ENCODE measurements at regions not wholly inside any gene's neighbourhood (a gene's known extent, or its start where the extent isn't known, plus 50 kb on each side); places are given as distances from the start of the nearest gene placed in this dataset.
A peak's percentile ranks its signal among the peaks of the same experiment; 100 is the strongest.

DNA sequence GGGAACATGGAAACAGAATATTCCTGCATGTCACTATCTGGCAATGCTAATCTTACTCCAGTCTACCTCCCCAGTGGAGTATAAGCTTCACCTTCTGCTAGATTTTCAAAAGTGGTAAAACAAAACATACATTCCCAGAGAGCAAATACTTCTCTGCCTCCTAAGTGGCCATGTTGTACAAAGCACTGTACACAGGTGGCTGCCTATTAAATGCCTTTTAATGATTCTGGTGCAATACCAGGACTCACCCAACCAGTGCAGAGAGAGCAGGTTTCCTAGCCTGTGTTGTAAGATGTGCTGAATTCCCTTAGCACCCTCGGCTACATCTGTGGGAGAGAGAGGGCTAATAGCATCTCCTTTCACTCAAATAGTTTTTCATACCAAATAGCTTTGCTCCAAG, 684.3 kb upstream of the NRP1 start:
- Histone ChIP-seq H3K27me3 (ENCODE audit: control insufficient read depth, low read length) (no peaks in the 10 kb centered on the region), H4K20me1 (ENCODE audit: control insufficient read depth, insufficient read depth, low read depth, low read length) (no peaks in the 10 kb centered on the region), H3K9me2 (replicated peaks; ENCODE audit: control insufficient read depth, low read length) (no peaks in the 10 kb centered on the region), H3K4me1 (ENCODE audit: control insufficient read depth, low read length) (no peaks in the 10 kb centered on the region), H3K9me3 (ENCODE audit: control insufficient read depth, insufficient read depth, low read length) (no peaks in the 10 kb centered on the region), H3K36me3 (ENCODE audit: control insufficient read depth, low read length) (no peaks in the 10 kb centered on the region), H3K4me2 (ENCODE audit: low read length) (no peak overlapping the region), H3K27ac (ENCODE audit: low read depth, low read length) (no peak overlapping the region), H3F3A (ENCODE audit: control insufficient read depth, insufficient read depth) (no peaks in the 10 kb centered on the region), H3K4me3 (ENCODE audit: low read length) (no peak overlapping the region), H3K79me2 (ENCODE audit: control insufficient read depth, low read length) (no peaks in the 10 kb centered on the region)
- TF ChIP-seq EZH2phosphoT487 (IDR thresholded peaks at IDR 0.05; ENCODE audit: borderline replicate concordance, low read length): no peak
- TF ChIP-seq, protein P1, sequence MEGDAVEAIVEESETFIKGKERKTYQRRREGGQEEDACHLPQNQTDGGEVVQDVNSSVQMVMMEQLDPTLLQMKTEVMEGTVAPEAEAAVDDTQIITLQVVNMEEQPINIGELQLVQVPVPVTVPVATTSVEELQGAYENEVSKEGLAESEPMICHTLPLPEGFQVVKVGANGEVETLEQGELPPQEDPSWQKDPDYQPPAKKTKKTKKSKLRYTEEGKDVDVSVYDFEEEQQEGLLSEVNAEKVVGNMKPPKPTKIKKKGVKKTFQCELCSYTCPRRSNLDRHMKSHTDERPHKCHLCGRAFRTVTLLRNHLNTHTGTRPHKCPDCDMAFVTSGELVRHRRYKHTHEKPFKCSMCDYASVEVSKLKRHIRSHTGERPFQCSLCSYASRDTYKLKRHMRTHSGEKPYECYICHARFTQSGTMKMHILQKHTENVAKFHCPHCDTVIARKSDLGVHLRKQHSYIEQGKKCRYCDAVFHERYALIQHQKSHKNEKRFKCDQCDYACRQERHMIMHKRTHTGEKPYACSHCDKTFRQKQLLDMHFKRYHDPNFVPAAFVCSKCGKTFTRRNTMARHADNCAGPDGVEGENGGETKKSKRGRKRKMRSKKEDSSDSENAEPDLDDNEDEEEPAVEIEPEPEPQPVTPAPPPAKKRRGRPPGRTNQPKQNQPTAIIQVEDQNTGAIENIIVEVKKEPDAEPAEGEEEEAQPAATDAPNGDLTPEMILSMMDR (IDR thresholded peaks at IDR 0.05; ENCODE audit: low read depth, low read length, poor library complexity, severe bottlenecking): no peak

DNA sequence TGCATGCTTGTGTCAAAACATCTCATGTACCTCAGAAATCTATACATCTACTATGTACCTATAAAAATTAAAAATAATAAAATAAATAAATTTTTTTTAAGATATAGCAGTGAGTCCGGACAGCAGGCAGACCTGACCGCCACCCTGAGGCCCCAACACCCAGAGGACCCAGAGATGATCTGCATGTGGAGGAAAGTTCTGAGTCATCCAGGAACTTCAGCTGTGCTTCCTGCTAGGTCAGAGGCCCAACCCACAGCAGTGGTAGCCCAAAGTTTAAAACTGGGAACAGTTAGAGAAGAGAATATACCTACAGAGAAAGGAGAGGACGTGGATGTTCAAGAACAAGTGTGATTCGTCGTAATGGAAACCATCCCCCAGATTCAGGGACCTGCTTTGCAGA, 683.7 kb upstream of the NRP1 start:
- no peak overlapping the region for H3K27ac ChIP-seq (ENCODE audit: low read depth, low read length)
- no peaks in the 10 kb centered on the region for H3K9me3 ChIP-seq (ENCODE audit: control insufficient read depth, insufficient read depth, low read length)
- no peaks in the 10 kb centered on the region for H3K27me3 ChIP-seq (ENCODE audit: control insufficient read depth, low read length)
- H3F3A ChIP-seq (ENCODE audit: control insufficient read depth, insufficient read depth): no peaks in the 10 kb centered on the region
- no peaks in the 10 kb centered on the region for H4K20me1 ChIP-seq (ENCODE audit: control insufficient read depth, insufficient read depth, low read depth, low read length)
- H3K4me1 ChIP-seq (ENCODE audit: control insufficient read depth, low read length): no peaks in the 10 kb centered on the region
- TF ChIP-seq, protein P1 (IDR thresholded peaks at IDR 0.05; ENCODE audit: low read depth, low read length, poor library complexity, severe bottlenecking): no peak
- no peak for TF ChIP-seq EZH2phosphoT487 (IDR thresholded peaks at IDR 0.05; ENCODE audit: borderline replicate concordance, low read length)
- no peaks in the 10 kb centered on the region for H3K36me3 ChIP-seq (ENCODE audit: control insufficient read depth, low read length)
- no peaks in the 10 kb centered on the region for H3K79me2 ChIP-seq (ENCODE audit: control insufficient read depth, low read length)
- no peak overlapping the region for H3K4me3 ChIP-seq (ENCODE audit: low read length)
- H3K9me2 ChIP-seq (replicated peaks; ENCODE audit: control insufficient read depth, low read length): no peaks in the 10 kb centered on the region
- H3K4me2 ChIP-seq (ENCODE audit: low read length): no peak overlapping the region

DNA sequence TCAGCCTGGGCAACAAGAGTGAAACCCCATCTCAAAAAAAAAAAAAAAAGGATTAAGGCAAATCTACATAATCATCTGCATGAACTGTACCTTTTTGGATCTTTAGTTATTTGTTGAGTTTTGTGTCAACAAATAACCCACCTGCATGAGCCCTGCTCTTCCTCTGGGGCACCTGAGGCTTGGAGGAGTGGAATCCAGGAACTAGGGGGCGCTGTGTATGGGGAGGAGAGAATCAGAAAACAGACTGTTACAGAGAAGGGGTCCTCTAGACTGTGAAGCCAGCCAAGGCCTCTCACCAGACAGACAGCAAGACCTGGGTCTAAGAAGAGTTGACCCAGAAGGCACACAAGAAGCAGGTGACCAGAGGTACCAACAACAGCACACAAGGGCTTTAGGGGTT, 682.8 kb upstream of the NRP1 start:
- no peaks in the 10 kb centered on the region for H3K9me2 ChIP-seq (replicated peaks; ENCODE audit: control insufficient read depth, low read length)
- H3K27me3 ChIP-seq (ENCODE audit: control insufficient read depth, low read length): no peaks in the 10 kb centered on the region
- TF ChIP-seq, protein P1 (IDR thresholded peaks at IDR 0.05; ENCODE audit: low read depth, low read length, poor library complexity, severe bottlenecking): peak; percentile 39
- TF ChIP-seq EZH2phosphoT487 (IDR thresholded peaks at IDR 0.05; ENCODE audit: borderline replicate concordance, low read length): no peak
- H3K27ac ChIP-seq (ENCODE audit: low read depth, low read length): no peak overlapping the region
- no peak overlapping the region for H3K4me3 ChIP-seq (ENCODE audit: low read length)
- H3F3A ChIP-seq (ENCODE audit: control insufficient read depth, insufficient read depth): no peaks in the 10 kb centered on the region
- H3K4me2 ChIP-seq (ENCODE audit: low read length): no peak overlapping the region
- H3K79me2 ChIP-seq (ENCODE audit: control insufficient read depth, low read length): no peaks in the 10 kb centered on the region
- no peaks in the 10 kb centered on the region for H3K4me1 ChIP-seq (ENCODE audit: control insufficient read depth, low read length)
- H4K20me1 ChIP-seq (ENCODE audit: control insufficient read depth, insufficient read depth, low read depth, low read length): no peaks in the 10 kb centered on the region
- no peaks in the 10 kb centered on the region for H3K9me3 ChIP-seq (ENCODE audit: control insufficient read depth, insufficient read depth, low read length)
- no peaks in the 10 kb centered on the region for H3K36me3 ChIP-seq (ENCODE audit: control insufficient read depth, low read length)

DNA sequence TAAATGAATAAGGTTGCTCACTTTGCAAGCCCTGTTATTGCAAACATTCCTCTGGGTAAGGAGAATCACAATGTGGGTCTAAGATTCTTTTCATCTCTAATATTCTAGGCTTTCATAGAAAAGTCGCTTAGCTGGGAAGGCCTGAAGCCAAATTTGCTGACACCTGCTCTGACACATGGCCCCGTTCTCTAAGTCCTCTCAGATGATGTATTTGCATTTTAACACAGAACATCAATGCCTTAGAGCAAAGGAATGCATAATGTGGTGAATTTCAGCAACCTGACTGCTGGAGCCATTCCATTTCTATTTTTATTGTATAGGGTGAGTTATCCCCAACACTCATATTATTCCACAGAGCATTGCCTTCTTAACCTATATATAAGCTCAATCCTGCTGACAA, 682.1 kb upstream of the NRP1 start:
- Histone ChIP-seq H3K9me2 (replicated peaks; ENCODE audit: control insufficient read depth, low read length) (no peaks in the 10 kb centered on the region), H3K79me2 (ENCODE audit: control insufficient read depth, low read length) (no peaks in the 10 kb centered on the region), H4K20me1 (ENCODE audit: control insufficient read depth, insufficient read depth, low read depth, low read length) (no peaks in the 10 kb centered on the region), H3K9me3 (ENCODE audit: control insufficient read depth, insufficient read depth, low read length) (no peaks in the 10 kb centered on the region), H3K27ac (ENCODE audit: low read depth, low read length) (no peak overlapping the region), H3F3A (ENCODE audit: control insufficient read depth, insufficient read depth) (no peaks in the 10 kb centered on the region), H3K4me1 (ENCODE audit: control insufficient read depth, low read length) (no peaks in the 10 kb centered on the region), H3K36me3 (ENCODE audit: control insufficient read depth, low read length) (no peaks in the 10 kb centered on the region), H3K4me3 (ENCODE audit: low read length) (no peak overlapping the region), H3K27me3 (ENCODE audit: control insufficient read depth, low read length) (no peaks in the 10 kb centered on the region), H3K4me2 (ENCODE audit: low read length) (no peak overlapping the region)
- TF ChIP-seq EZH2phosphoT487 (IDR thresholded peaks at IDR 0.05; ENCODE audit: borderline replicate concordance, low read length): no peak
- TF ChIP-seq, protein P1 (IDR thresholded peaks at IDR 0.05; ENCODE audit: low read depth, low read length, poor library complexity, severe bottlenecking): no peak
